GM19395 (cell line): ENCODE measurements at regions not wholly inside any gene's neighbourhood (a gene's known extent, or its start where the extent isn't known, plus 50 kb on each side); places are given as distances from the start of the nearest gene placed in this dataset.
"Not testable (repeated sequence)": the region's sequence is repeated elsewhere in the genome, so short reads cannot be mapped to it uniquely, and the experiment has no call there.

Source experiments
- ATAC-seq: cut with Tn5 transposase; IDR thresholded peaks from one replicate; pipeline ENCODE4 v1.9.1; 2021; ENCODE audit warnings: mild to moderate bottlenecking, moderate library complexity; ENCODE audit not compliant: unreplicated experiment

- no peak for ATAC-seq
Measured at GRCh38 chr10:36766940-36767339, 358.5 kb upstream of the ANKRD30A start.

GRCh38 chr10:36766415-36766810 is 359.0 kb upstream of the ANKRD30A start:
- no peak for ATAC-seq

GRCh38 chr10:36765782-36766414 is 359.5 kb upstream of the ANKRD30A start:
- ATAC-seq: no peak

GRCh38 chr10:36764823-36765222 is 360.6 kb upstream of the ANKRD30A start:
- no peak for ATAC-seq

GRCh38 chr10:36761121-36761520 is 364.3 kb upstream of the ANKRD30A start:
- ATAC-seq: no peak

- ATAC-seq: no peak
Measured at GRCh38 chr10:36759141-36759805, 366.1 kb upstream of the ANKRD30A start.

GRCh38 chr10:36748128-36748871 is 377.1 kb upstream of the ANKRD30A start:
- no peak for ATAC-seq

- no peak for ATAC-seq
Measured at GRCh38 chr10:36739884-36740445, 385.4 kb upstream of the ANKRD30A start.

GRCh38 chr10:36738738-36739431 is 386.5 kb upstream of the ANKRD30A start:
- no peak for ATAC-seq

- no peak for ATAC-seq
Measured at GRCh38 chr10:36736311-36736710, 389.1 kb upstream of the ANKRD30A start.

- not testable (repeated sequence) for ATAC-seq
Measured at GRCh38 chr10:36734590-36734989, 390.8 kb upstream of the ANKRD30A start.

GRCh38 chr10:36730316-36730715 is 395.1 kb upstream of the ANKRD30A start:
- ATAC-seq: no peak

- no peak for ATAC-seq
Measured at GRCh38 chr10:36728626-36729025, 396.8 kb upstream of the ANKRD30A start.

- no peak for ATAC-seq
Measured at GRCh38 chr10:36725581-36726520, 399.5 kb upstream of the ANKRD30A start.

- no peak for ATAC-seq
Measured at GRCh38 chr10:36722777-36723176, 402.6 kb upstream of the ANKRD30A start.

GRCh38 chr10:36721871-36722270 is 403.5 kb upstream of the ANKRD30A start:
- ATAC-seq: no peak

- ATAC-seq: no peak
Measured at GRCh38 chr10:36720895-36721294, 404.5 kb upstream of the ANKRD30A start.

GRCh38 chr10:36717118-36717517 is 408.3 kb upstream of the ANKRD30A start:
- ATAC-seq: no peak

- no peak for ATAC-seq
Measured at GRCh38 chr10:36716291-36716690, 409.1 kb upstream of the ANKRD30A start.

- ATAC-seq: no peak
Measured at GRCh38 chr10:36712695-36713094, 412.7 kb upstream of the ANKRD30A start.
